NCI-H2227 (cell line): ENCODE measurements at regions not wholly inside any gene's neighbourhood (a gene's known extent, or its start where the extent isn't known, plus 50 kb on each side); places are given as distances from the start of the nearest gene placed in this dataset.
"Not testable (repeated sequence)": the region's sequence is repeated elsewhere in the genome, so short reads cannot be mapped to it uniquely, and the experiment has no call there.

Source experiments
- DNase-seq: peaks from one replicate; lab custom pipeline; 2025; ENCODE audit not compliant: unreplicated experiment; lab: John Stamatoyannopoulos, UW

DNA sequence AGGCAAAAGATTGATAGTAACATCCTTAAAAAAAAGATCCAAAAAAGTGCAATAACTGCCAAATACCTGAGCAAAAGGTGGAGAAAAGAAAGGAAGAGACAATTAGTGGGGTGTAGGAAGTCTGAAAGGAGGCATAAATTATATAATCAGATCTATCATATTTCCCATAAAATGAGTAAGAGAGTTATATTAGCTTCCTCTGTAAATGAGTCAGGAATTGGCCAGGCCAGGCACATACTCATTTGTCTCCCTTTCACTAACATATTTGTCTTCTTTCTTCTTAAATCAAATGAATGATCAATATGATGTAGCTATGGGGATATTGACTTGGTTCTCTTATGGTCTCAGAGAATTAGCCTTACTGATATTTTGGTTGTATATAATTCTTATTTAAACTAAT lies 292.3 kb upstream of the CADM2 start:
- no peak for DNase-seq

DNA sequence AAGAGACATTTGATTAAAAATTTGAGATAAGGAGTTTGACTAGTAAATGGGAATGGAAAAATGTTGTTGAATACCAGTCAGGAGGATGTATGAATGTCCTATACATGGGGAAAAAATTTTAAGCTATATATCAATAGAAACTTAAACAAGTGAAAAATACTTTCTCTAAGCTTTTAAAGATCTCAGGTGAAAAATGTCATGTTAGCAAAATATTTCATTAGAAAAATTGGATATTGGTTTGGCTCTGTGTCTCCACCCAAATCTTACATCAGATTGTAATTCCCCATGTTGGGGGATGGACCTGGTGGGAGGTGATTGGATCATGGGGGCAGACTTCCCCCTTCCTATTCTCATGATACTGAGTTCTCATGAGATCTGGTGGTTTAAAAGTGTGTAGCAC lies 279.6 kb upstream of the CADM2 start:
- DNase-seq, result no peak

DNA sequence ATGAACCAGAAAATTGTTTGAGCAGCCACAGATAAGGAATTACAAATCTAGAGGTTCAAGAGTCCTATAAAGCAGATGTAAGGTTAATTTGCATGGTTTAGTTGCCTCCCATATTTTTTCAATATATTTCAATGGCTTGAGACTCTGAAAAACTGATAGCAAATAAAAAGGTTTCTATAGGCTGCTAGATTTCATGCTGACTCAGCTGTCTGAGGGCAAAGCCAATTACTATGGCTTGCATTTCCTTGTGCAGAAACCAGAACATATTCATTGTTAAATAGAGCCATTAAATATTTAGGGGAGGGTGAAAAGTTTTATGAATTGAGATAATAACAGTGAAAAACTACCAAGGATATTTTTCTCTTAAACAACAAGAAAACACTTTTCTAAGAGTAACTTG lies 278.1 kb upstream of the CADM2 start:
- no peak for DNase-seq

DNA sequence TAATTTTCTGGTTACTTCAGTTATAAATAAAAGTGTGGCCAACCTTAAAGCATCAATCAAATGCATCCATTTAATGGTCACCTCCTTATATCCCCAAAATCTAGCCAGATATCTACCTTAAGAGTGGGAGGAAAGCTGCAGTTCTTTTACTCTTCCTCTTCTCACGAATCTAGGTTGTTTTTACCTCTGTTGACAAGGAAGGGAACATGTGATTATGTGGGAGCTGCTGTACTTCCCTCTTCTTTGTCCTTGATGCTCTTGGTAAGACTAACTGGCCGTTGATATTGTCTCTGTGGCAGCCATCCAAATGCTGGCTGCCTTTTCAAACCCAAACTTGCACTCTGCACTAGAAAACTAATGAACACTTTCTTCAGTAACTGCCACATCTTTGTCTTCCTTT lies 275.3 kb upstream of the CADM2 start:
- DNase-seq, result no peak

DNA sequence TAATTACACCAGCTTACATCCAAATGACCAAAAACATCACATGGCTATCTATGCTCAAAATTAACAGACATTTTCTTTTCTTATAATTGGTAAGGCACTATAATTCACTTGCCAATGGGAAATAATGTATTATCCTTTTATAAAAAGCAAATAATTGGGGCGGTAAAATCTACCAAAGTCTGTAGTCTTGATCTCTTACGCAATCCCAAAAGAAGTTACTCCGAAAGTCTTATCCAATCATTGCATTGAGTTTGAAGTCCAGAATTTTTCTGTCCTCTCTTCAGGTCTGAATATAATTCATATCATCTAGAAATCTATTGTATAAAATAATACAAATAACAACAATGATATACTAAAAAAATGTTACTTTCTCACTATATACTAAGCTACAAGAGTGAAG lies 273.3 kb upstream of the CADM2 start:
- no peak for DNase-seq

DNA sequence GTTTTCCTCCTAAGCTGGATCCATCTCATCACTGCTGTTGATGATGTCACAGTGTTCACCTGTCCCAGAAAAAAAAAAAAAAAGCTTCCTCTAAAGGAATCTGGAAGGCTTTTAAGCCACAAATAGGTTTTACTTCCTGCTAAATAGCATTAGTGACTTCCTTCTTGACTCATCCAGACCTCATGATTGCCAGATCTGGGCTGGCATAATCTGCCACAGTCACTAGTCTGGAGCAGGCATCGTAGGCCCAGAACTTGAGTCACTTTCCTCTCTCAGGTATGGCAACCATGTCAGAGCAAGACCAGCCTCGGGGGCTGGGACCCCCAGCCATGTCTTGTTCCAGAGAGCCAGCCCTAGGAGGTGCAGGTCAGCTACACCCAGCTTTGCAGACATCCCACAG lies 266.5 kb upstream of the CADM2 start:
- DNase-seq, result no peak

DNA sequence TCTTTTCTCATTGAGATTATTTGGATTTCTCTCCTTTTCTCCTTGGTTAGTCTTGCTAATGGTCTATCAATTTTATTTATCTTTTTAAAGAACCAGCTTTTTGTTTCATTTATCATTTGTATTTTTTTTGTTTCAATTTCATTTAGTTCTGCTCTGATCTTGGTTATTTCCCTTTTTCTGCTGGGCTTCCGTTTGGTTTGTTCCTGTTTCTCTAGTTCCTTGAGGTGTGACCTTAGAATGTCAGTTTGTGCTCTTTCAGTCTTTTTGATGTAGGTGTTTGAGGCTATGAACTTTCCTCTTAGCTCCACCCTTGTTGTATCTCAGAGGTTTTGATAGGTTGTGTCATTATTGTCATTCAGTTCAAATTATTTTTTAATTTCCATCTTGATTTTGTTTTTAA lies 248.5 kb upstream of the CADM2 start:
- DNase-seq, result not testable (repeated sequence)

DNA sequence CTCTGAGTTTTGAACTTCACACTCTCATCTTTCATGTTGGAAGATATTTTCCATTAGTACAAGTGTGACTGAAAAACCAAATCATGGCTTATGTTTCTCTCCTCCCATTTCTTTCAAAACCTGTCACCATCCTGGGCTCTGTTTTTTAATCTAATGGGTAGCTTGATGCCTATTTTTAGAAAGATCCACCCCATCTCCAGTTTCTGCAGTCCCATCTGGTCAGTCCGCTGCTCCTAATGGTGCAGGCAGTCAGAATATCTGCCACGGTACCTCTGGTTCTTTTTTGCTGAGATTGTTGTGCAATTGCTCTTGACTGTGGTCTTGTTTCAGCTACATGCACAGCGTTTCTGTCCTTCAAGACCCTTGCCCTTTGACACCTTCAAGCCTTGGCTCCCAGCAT lies 240.9 kb upstream of the CADM2 start:
- no peak for DNase-seq

DNA sequence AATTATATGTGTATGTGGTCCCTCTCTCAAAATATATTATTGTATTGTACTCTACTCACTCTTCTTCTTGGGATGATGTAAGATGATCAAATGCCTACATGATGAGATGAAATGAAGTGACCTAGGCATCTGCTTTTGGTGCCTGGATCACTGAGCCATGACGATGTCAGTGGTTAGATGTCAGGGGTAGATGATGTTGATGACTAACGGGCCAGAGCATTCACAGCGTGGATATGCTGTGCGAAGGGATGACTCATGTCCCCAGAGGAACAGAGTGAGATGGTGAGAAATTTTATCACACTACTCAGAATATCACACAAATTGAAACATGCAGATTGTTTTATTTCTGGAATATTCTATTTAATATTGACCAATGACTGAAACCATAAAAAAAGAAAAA lies 233.9 kb upstream of the CADM2 start:
- no peak for DNase-seq

DNA sequence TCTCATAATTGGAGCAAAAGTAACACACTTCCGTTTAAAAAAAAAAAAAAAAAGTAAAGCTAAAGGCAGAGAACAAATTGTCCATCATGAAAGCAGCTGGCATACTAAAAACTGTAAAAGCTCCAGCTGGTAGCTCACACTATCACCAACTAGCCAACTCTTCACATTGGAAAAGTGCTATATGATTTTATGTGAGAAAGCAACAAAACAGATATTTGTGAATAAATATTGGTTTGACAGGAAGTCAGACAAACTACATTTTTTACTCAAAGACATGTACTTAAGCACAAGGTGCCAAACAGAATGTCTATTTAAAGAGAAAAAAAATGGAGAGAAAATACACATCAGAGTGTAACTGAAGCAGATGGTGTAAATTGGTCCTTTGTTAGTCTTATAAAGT lies 231.2 kb upstream of the CADM2 start:
- no peak for DNase-seq

DNA sequence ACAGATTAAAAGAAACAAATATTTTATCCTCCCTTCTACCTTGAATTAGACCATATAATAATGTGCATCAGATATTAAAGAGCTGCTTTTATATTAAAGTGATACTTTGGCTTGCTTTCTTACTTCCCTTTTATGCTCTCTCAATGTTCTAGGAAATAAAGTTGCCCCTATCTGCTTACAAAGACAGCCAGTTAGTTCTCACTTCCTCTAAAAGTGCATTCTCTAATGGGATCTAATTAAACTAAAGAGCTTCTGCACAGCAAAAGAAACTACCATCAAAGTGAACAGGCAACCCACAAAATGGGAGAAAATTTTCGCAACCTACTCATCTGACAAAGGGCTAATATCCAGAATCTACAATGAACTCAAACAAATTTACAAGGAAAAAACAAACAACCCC lies 224.1 kb upstream of the CADM2 start:
- not testable (repeated sequence) for DNase-seq

DNA sequence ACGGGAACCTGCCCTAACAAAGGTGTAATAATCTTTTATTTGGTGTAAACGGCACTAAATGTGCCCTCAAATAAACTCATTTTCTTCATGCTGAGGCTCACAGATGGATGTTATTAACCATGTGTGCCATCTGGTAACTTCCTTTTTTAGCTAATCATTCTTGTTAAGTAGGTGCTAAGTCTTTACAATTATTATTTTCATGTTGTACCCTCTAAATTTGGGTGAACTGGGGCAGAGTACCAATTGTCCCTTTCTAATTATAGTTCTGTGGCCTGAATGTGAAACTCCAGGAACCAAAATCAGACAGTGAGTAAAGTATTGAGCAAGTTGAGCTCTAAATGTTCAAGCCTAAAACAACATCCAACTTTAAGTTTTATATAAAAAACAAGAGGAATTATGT lies 220.7 kb upstream of the CADM2 start:
- DNase-seq, result no peak

DNA sequence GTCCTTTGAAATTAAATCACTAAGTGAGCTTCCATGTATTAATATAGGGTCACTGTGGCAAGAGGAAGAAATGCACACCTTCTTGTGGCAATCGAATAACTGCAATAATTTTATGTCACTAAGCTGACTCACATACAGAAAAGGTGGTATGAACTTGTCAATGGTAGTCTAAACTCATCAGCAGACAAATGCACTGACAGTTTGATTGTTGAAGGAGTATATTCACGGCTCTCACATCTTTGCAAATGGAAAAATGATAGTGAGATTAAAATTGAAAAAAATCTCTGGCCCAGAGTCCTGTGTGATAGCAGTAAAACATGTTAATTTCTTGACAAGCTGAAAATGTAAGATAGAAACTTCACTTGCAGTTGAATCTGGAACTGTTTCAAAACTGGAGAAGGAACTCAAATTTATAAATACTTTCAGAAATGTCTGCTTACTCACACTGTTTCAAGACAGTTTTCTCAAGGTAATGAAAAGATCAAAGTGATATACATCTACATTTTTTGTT lies 215.8 kb upstream of the CADM2 start:
- DNase-seq, result no peak

DNA sequence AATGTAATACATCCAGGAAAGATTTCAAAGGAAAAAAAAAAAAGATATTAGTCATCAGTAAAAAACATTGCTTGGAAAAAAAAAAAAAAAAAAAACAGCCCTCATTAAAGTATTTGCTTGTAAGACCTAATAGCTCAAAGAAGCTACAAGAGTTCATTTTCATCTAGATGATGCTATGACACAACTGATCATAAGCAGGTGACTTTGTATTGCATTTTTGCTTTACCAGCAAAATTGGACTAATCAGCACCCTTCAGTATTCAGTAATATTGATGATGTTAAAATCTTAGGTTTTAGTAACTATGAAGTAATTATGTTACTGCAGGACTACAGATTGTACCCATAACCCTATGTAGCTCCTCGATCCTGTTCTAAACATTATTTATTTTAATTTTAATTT lies 214.7 kb upstream of the CADM2 start:
- DNase-seq, result no peak

DNA sequence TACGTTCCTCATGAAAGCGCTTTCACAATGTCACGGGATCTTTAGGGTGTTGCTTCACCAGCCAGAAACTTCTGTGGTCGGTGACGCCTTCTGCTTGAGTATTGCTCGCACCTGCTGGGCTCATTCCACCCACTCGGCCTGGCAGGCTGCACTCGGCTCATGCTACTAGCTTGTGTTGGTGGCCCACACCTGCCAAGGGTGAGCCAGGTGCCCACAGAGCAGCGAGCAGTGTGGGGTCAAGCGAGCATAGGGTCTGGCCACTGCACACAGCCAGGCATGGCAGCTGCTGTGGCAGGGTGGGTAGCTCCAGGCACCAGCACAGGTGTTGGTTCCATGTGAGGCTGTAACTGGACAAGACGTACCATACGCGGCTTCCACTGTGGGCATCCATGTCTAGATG lies 202.9 kb upstream of the CADM2 start:
- no peak for DNase-seq

DNA sequence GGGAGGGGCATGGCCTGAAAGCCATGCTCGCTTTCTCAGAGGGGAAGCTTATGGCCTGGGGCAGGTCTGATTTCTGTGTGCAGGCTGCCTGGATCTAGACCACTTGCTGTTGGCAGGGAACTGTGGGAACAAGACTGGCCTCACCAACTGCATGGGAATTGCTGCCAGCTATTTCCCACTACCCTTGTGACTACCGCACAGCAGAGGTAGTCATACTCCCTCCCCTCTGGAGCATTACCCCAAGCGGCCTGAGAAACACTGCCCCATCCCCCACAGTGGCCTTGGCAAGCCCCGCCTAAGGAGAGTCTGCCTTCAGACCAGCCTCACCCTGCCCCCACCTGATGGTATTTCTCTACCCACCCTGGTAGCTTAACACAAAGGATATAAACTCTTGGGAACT lies 199.4 kb upstream of the CADM2 start:
- no peak for DNase-seq

DNA sequence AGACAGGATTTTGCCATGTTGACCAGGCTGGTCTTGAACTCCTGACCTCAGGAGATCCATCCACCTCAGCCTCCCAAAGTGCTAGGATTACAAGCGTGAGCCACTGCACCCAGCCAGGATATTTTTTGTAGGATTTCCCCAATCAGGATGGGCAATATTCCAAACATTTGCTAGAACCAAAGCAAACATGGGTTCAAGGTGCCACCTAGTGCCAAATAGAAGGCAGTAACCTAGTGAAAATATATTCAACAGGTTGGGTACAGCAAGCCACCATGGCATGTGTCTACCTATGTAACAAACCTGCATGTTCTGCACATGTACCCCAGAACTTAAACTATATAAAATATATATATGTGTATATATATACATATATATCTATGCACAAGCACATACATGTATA lies 185.9 kb upstream of the CADM2 start:
- DNase-seq, result no peak

DNA sequence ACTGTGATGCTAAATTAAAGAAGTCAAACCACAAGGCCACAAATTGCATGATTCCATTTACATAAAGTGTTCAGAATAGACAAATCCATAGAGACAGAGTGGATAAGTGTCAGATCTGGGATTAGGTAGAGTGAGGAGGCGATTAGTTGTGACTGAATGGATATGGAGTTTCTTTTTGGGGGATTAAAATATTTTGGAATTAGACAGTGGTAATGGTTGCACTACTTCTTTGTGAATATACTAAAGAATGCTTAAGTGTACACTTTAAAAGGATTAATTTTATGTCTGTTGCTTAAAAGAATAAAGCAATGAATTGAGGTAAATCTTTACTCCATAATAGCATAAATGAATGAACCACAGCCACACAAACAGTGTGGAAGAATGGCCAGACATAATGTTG lies 175.5 kb upstream of the CADM2 start:
- DNase-seq, result no peak

DNA sequence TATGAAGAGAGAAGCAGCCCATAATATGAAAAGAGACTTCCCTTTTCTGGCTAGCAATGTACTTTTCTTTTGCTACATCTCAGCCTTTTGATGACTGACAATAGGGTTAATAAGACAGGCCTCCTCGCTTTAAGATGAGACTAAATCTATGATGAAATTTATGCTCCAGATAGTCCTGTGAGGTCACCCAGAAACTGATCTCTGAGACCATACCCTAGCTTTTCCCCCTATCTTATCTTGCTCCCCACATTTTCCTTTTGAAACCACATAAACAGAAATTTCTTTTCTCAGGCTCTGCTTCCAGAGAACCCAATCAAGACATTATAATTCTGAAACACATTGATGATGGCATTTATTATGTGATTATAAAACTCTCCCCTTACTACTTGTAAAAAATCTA lies 168.8 kb upstream of the CADM2 start:
- DNase-seq, result no peak

DNA sequence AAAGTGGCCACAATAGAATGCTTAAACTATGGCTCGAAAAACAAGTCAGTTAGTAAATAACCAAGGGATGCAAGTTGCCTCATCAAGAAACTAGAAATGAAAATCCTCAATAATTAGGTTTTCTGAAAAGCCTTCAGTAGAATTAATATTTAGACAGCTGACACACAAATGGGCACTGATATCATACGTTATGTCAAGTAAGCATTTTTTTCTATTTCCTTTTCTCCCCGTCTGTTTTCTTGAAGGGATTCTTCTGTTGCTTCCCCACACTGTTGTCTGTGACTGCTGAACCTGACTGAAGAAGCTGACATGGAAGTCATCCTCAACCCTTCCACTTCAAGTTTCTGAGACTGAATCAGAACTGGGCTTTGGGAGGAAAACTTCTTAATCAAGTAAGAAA lies 151.8 kb upstream of the CADM2 start:
- DNase-seq, result no peak

DNA sequence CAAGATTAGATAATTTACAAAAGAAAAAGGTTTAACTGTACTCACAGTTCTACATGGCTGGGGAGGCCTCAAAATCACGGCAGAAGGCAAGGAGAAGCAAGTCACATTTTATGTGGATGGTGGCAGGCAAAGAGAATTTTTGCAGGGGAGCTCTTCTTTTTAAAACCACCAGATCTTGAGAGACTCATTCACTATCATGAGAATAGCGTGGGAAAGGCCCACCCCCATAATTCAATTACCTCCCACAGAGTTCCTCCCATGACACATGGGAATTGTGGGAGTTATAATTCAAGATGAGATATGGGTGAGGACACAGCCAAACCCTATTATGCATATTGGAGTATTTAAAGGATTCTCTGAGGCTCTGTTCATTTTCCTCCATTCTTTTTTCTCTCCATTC lies 138.7 kb upstream of the CADM2 start:
- DNase-seq, result no peak

DNA sequence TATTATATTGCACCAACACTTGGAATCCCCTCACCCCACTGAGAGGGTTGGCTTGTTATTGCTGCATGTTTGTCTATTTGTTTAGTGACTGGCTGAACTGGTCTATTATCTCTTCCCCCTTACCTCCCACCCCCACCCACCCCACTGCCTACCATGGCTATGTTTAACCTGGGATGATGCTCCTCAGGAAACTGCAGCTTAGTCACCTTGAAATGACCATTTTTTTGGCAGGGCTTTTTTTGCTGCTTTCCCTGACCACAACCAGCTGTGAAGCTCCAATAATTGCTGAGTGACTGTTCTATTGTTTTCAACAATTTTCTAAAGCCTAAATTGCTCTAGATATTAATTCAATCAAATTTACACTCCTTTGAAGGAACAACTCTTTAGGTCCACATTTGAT lies 137.9 kb upstream of the CADM2 start:
- no peak for DNase-seq

DNA sequence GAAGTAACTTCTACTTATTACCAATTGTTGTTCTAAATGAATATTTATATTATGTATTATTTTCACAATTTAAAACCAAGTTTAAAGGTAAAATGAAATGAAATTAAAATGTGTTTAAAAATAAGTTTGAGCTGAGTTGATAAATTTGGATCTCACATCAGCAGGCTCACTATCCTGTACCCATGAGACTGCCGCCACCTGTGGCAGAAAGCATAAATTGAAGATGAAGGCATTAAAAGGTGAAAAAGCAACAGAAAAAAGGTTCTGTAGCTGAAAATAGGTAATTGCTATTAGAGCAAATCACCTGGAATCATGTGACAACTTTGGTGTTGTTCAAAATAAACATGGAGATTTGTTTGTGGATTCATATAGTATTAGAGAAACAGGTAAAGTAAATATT lies 133.0 kb upstream of the CADM2 start:
- no peak for DNase-seq

DNA sequence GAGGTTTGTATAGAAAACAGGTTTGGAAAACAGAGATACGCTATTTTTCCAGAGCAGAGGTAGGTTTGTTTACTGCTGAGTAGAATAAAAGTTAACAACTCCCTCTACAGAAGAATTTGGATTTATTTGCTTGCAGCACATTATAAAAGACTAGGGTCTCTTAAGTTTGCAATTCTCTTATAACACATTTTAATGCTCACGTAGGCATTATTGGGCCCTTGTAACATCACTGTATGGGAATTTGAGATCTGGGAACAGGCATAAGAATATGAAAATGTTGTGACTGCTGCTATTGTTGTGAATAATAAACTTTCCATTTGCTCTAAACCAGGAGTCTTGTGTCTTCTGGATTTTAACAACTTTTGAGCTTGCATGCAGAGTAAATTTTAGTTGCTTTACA lies 128.3 kb upstream of the CADM2 start:
- no peak for DNase-seq
